Activated CD8-positive, alpha-beta memory T cell treated with anti-CD3 and anti-CD28 coated beads, Interleukin-2, amount 10 ng/mL, durations not matched to agents 7 days and 5 days (primary cell): ENCODE measurements at regions not wholly inside any gene's neighbourhood (a gene's known extent, or its start where the extent isn't known, plus 50 kb on each side); places are given as distances from the start of the nearest gene placed in this dataset.
"Not testable (repeated sequence)": the region's sequence is repeated elsewhere in the genome, so short reads cannot be mapped to it uniquely, and the experiment has no call there.

Source experiments
- ATAC-seq: fragments of 150-1000 bp; cut with Tn5 transposase; one replicate; pipeline ENCODE4 v1.10.0; 2021; ENCODE audit warnings: moderate library complexity
- CTCF ChIA-PET: fragments of 350-600 bp; sonication (Branson Sonifier 250); formaldehyde crosslinking; loops from one replicate; lab custom pipeline; 2021; ENCODE audit warnings: antibody characterized with exemption; lab: Charles Lee
- DNase-seq: peaks from one replicate; pipeline ENCODE4 v3.0.0-alpha.2; 2020
- H3K27ac Mint-ChIP-seq: one replicate; pipeline ENCODE4 v1.8.0; 2021; ENCODE audit warnings: mild to moderate bottlenecking, mixed read lengths
- H3K27me3 Mint-ChIP-seq: one replicate; pipeline ENCODE4 v1.8.0; 2021; ENCODE audit warnings: mixed read lengths
- H3K36me3 Mint-ChIP-seq: one replicate; pipeline ENCODE4 v1.8.0; 2021; ENCODE audit warnings: mild to moderate bottlenecking, mixed read lengths
- H3K4me1 Mint-ChIP-seq: one replicate; pipeline ENCODE4 v1.8.0; 2021; ENCODE audit warnings: mixed read lengths
- H3K4me3 Mint-ChIP-seq: one replicate; pipeline ENCODE4 v1.8.0; 2021; ENCODE audit warnings: mild to moderate bottlenecking, moderate library complexity, mixed read lengths
- H3K9me3 Mint-ChIP-seq: one replicate; pipeline ENCODE4 v1.8.0; 2022; ENCODE audit warnings: low read depth, mixed read lengths

GRCh38 chr13:101003566-101003965 lies 329.0 kb upstream of the TMTC4 start:
- Mint-ChIP-seq H3K27ac (no peak overlapping the region), H3K36me3 (no peaks in the 10 kb centered on the region), H3K4me1 (no peaks in the 10 kb centered on the region), H3K27me3 (no peaks in the 10 kb centered on the region), H3K9me3 (no peaks in the 10 kb centered on the region), H3K4me3 (no peak overlapping the region)
- DNase-seq (no peak), ATAC-seq (no peak)
- CTCF ChIA-PET, result no interaction called here

- H3K4me1 Mint-ChIP-seq, result no peaks in the 10 kb centered on the region
- no peak for DNase-seq
- ATAC-seq, result no peak
- H3K4me3 Mint-ChIP-seq, result no peak overlapping the region
- no peaks in the 10 kb centered on the region for H3K27me3 Mint-ChIP-seq
- H3K36me3 Mint-ChIP-seq, result no peaks in the 10 kb centered on the region
- H3K27ac Mint-ChIP-seq, result no peak overlapping the region
- CTCF ChIA-PET, result no interaction called here
- H3K9me3 Mint-ChIP-seq, result no peaks in the 10 kb centered on the region
Observed at GRCh38 chr13:100989392-100989791, 314.8 kb upstream of the TMTC4 start.

- Mint-ChIP-seq H3K4me1 (no peaks in the 10 kb centered on the region), H3K9me3 (no peaks in the 10 kb centered on the region), H3K27me3 (no peaks in the 10 kb centered on the region), H3K36me3 (no peaks in the 10 kb centered on the region), H3K4me3 (no peak overlapping the region), H3K27ac (no peak overlapping the region)
- DNase-seq (no peak), ATAC-seq (no peak)
- CTCF ChIA-PET, result no interaction called here
Observed at GRCh38 chr13:100988921-100989320, 314.3 kb upstream of the TMTC4 start.

GRCh38 chr13:100987948-100988347 lies 313.4 kb upstream of the TMTC4 start:
- Mint-ChIP-seq H3K4me1 (no peaks in the 10 kb centered on the region), H3K27me3 (no peaks in the 10 kb centered on the region)
- no peak for ATAC-seq

GRCh38 chr13:100986571-100986970 lies 312.0 kb upstream of the TMTC4 start:
- CTCF ChIA-PET, result no interaction called here
- no peaks in the 10 kb centered on the region for H3K36me3 Mint-ChIP-seq
- H3K4me1 Mint-ChIP-seq, result no peaks in the 10 kb centered on the region
- H3K27me3 Mint-ChIP-seq, result peaks cover under 1% of the 10 kb centered on the region
- DNase-seq (no peak), ATAC-seq (no peak)
- H3K27ac Mint-ChIP-seq, result no peak overlapping the region
- no peaks in the 10 kb centered on the region for H3K9me3 Mint-ChIP-seq
- no peak overlapping the region for H3K4me3 Mint-ChIP-seq

More at GRCh38 chr13:100987948-100988347, 313.4 kb upstream of the TMTC4 start:
- H3K27ac Mint-ChIP-seq, result no peak overlapping the region
- CTCF ChIA-PET, result no interaction called here
- H3K4me3 Mint-ChIP-seq, result no peak overlapping the region
- H3K9me3 Mint-ChIP-seq, result no peaks in the 10 kb centered on the region
- no peaks in the 10 kb centered on the region for H3K36me3 Mint-ChIP-seq
- no peak for DNase-seq

- H3K9me3 Mint-ChIP-seq, result no peaks in the 10 kb centered on the region
- ATAC-seq (no peak), DNase-seq (no peak)
- H3K4me1 Mint-ChIP-seq, result no peaks in the 10 kb centered on the region
- no peak overlapping the region for H3K27ac Mint-ChIP-seq
- CTCF ChIA-PET, result no interaction called here
- no peak overlapping the region for H3K4me3 Mint-ChIP-seq
- H3K36me3 Mint-ChIP-seq, result no peaks in the 10 kb centered on the region
- peaks cover 11% of the 10 kb centered on the region for H3K27me3 Mint-ChIP-seq
Observed at GRCh38 chr13:100984085-100984705, 309.6 kb upstream of the TMTC4 start.

GRCh38 chr13:100983111-100983510 lies 308.5 kb upstream of the TMTC4 start:
- Mint-ChIP-seq H3K27me3 (peaks cover 11% of the 10 kb centered on the region), H3K4me1 (no peaks in the 10 kb centered on the region), H3K9me3 (no peaks in the 10 kb centered on the region), H3K27ac (no peak overlapping the region), H3K4me3 (no peak overlapping the region), H3K36me3 (no peaks in the 10 kb centered on the region)
- DNase-seq, result no peak
- CTCF ChIA-PET, result no interaction called here
- no peak for ATAC-seq

- no peak for DNase-seq
- no peaks in the 10 kb centered on the region for H3K36me3 Mint-ChIP-seq
- no peak for ATAC-seq
- CTCF ChIA-PET, result no interaction called here
- no peak overlapping the region for H3K4me3 Mint-ChIP-seq
- H3K9me3 Mint-ChIP-seq, result no peaks in the 10 kb centered on the region
- no peak overlapping the region for H3K27ac Mint-ChIP-seq
- peaks cover 11% of the 10 kb centered on the region for H3K27me3 Mint-ChIP-seq
- H3K4me1 Mint-ChIP-seq, result no peaks in the 10 kb centered on the region
Observed at GRCh38 chr13:100980171-100980570, 305.6 kb upstream of the TMTC4 start.

GRCh38 chr13:100977841-100978240 lies 303.2 kb upstream of the TMTC4 start:
- H3K9me3 Mint-ChIP-seq, result no peaks in the 10 kb centered on the region
- CTCF ChIA-PET, result no interaction called here
- no peaks in the 10 kb centered on the region for H3K36me3 Mint-ChIP-seq
- no peak for DNase-seq
- no peak overlapping the region for H3K27ac Mint-ChIP-seq
- H3K4me1 Mint-ChIP-seq, result no peaks in the 10 kb centered on the region
- peaks cover 16% of the 10 kb centered on the region for H3K27me3 Mint-ChIP-seq
- H3K4me3 Mint-ChIP-seq, result no peak overlapping the region
- ATAC-seq, result no peak

GRCh38 chr13:100976993-100977392 lies 302.4 kb upstream of the TMTC4 start:
- no peak overlapping the region for H3K4me3 Mint-ChIP-seq
- H3K9me3 Mint-ChIP-seq, result no peaks in the 10 kb centered on the region
- CTCF ChIA-PET, result no interaction called here
- peaks cover 16% of the 10 kb centered on the region for H3K27me3 Mint-ChIP-seq
- H3K4me1 Mint-ChIP-seq, result no peaks in the 10 kb centered on the region
- DNase-seq (no peak), ATAC-seq (no peak)
- no peak overlapping the region for H3K27ac Mint-ChIP-seq
- H3K36me3 Mint-ChIP-seq, result no peaks in the 10 kb centered on the region

- H3K27me3 Mint-ChIP-seq, H3K36me3 Mint-ChIP-seq, H3K4me1 Mint-ChIP-seq, DNase-seq, H3K27ac Mint-ChIP-seq, CTCF ChIA-PET, ATAC-seq, H3K4me3 Mint-ChIP-seq, H3K9me3 Mint-ChIP-seq: not testable (repeated sequence)
Observed at GRCh38 chr13:100975666-100976065, 301.1 kb upstream of the TMTC4 start.

GRCh38 chr13:100962585-100962984 lies 288.0 kb upstream of the TMTC4 start:
- no peak for ATAC-seq
- Mint-ChIP-seq H3K27me3 (peaks cover 2% of the 10 kb centered on the region), H3K9me3 (no peaks in the 10 kb centered on the region), H3K4me1 (no peaks in the 10 kb centered on the region), H3K27ac (no peak overlapping the region), H3K36me3 (no peaks in the 10 kb centered on the region), H3K4me3 (no peak overlapping the region)
- CTCF ChIA-PET, result no interaction called here
- DNase-seq, result no peak

GRCh38 chr13:100961186-100961585 lies 286.6 kb upstream of the TMTC4 start:
- no peak for ATAC-seq
- CTCF ChIA-PET, result no interaction called here
- no peak for DNase-seq
- no peaks in the 10 kb centered on the region for H3K9me3 Mint-ChIP-seq
- H3K36me3 Mint-ChIP-seq, result no peaks in the 10 kb centered on the region
- no peak overlapping the region for H3K27ac Mint-ChIP-seq
- no peak overlapping the region for H3K4me3 Mint-ChIP-seq
- H3K4me1 Mint-ChIP-seq, result no peaks in the 10 kb centered on the region
- no peaks in the 10 kb centered on the region for H3K27me3 Mint-ChIP-seq

- no peaks in the 10 kb centered on the region for H3K9me3 Mint-ChIP-seq
- no peak overlapping the region for H3K4me3 Mint-ChIP-seq
- CTCF ChIA-PET, result no interaction called here
- H3K27ac Mint-ChIP-seq, result no peak overlapping the region
- no peaks in the 10 kb centered on the region for H3K27me3 Mint-ChIP-seq
- DNase-seq (no peak), ATAC-seq (no peak)
- H3K36me3 Mint-ChIP-seq, result no peaks in the 10 kb centered on the region
- H3K4me1 Mint-ChIP-seq, result no peaks in the 10 kb centered on the region
Observed at GRCh38 chr13:100958831-100959230, 284.2 kb upstream of the TMTC4 start.

- Mint-ChIP-seq H3K4me1 (no peaks in the 10 kb centered on the region), H3K27ac (no peak overlapping the region), H3K9me3 (no peaks in the 10 kb centered on the region), H3K36me3 (no peaks in the 10 kb centered on the region), H3K4me3 (no peak overlapping the region), H3K27me3 (no peaks in the 10 kb centered on the region)
- DNase-seq (no peak), ATAC-seq (no peak)
- CTCF ChIA-PET, result no interaction called here
Observed at GRCh38 chr13:100957741-100958140, 283.1 kb upstream of the TMTC4 start.
